ENCODE measurements at regions not wholly inside any gene's neighbourhood (a gene's known extent, or its start where the extent isn't known, plus 50 kb on each side); places are given as distances from the start of the nearest gene placed in this dataset.

DNA sequence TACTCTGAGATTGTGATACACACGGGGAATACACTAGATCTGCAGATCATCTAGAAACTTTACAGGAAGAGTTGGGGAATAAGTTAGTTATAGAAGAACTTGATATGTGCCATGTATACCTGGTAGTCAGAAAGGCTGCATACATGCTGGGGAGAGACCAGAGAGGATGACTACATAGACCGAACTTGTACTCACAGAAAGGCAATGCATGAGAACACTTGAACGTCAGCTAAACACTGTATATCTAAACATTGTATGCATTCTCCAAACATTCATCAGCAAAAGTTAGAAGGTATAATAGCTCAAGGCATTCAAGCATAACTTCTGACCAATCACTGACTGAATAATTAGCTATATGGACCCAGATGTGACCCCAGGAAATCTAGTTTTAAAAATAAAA lies 78.0 kb upstream of the PDHA2 start:
- no peak for TF ChIP-seq NR1H2 (CRISPR knock-in tag; IDR thresholded peaks at IDR 0.05)
- TF ChIP-seq GABPB1 (CRISPR knock-in tag; IDR thresholded peaks at IDR 0.05) = no peak
- no peak for TF ChIP-seq MXD4 (CRISPR knock-in tag; IDR thresholded peaks at IDR 0.05; ENCODE audit: borderline replicate concordance)
- TF ChIP-seq, protein P1, sequence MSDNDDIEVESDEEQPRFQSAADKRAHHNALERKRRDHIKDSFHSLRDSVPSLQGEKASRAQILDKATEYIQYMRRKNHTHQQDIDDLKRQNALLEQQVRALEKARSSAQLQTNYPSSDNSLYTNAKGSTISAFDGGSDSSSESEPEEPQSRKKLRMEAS (CRISPR knock-in tag; IDR thresholded peaks at IDR 0.05) = no peak
- TF ChIP-seq, protein P2, sequence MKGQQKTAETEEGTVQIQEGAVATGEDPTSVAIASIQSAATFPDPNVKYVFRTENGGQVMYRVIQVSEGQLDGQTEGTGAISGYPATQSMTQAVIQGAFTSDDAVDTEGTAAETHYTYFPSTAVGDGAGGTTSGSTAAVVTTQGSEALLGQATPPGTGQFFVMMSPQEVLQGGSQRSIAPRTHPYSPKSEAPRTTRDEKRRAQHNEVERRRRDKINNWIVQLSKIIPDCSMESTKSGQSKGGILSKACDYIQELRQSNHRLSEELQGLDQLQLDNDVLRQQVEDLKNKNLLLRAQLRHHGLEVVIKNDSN (CRISPR knock-in tag; IDR thresholded peaks at IDR 0.05) = no peak
- no peak for TF ChIP-seq ZBTB21 (CRISPR knock-in tag; IDR thresholded peaks at IDR 0.05; ENCODE audit: borderline replicate concordance)
- no peak for TF ChIP-seq MYBL2 (CRISPR knock-in tag; IDR thresholded peaks at IDR 0.05)
- TF ChIP-seq JUN (CRISPR knock-in tag; IDR thresholded peaks at IDR 0.05) = no peak
- TF ChIP-seq FOXK1 (CRISPR knock-in tag; IDR thresholded peaks at IDR 0.05) = no peak
- no peak for TF ChIP-seq NFYB (CRISPR knock-in tag; conservative IDR thresholded peaks at IDR 0.05; ENCODE audit: low read depth)
- TF ChIP-seq, protein P3, sequence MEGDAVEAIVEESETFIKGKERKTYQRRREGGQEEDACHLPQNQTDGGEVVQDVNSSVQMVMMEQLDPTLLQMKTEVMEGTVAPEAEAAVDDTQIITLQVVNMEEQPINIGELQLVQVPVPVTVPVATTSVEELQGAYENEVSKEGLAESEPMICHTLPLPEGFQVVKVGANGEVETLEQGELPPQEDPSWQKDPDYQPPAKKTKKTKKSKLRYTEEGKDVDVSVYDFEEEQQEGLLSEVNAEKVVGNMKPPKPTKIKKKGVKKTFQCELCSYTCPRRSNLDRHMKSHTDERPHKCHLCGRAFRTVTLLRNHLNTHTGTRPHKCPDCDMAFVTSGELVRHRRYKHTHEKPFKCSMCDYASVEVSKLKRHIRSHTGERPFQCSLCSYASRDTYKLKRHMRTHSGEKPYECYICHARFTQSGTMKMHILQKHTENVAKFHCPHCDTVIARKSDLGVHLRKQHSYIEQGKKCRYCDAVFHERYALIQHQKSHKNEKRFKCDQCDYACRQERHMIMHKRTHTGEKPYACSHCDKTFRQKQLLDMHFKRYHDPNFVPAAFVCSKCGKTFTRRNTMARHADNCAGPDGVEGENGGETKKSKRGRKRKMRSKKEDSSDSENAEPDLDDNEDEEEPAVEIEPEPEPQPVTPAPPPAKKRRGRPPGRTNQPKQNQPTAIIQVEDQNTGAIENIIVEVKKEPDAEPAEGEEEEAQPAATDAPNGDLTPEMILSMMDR (IDR thresholded peaks at IDR 0.05) = no peak
- TF ChIP-seq, protein P4, sequence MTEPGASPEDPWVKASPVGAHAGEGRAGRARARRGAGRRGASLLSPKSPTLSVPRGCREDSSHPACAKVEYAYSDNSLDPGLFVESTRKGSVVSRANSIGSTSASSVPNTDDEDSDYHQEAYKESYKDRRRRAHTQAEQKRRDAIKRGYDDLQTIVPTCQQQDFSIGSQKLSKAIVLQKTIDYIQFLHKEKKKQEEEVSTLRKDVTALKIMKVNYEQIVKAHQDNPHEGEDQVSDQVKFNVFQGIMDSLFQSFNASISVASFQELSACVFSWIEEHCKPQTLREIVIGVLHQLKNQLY (CRISPR knock-in tag; IDR thresholded peaks at IDR 0.05) = no peak
- TF ChIP-seq CREB1 (CRISPR knock-in tag; IDR thresholded peaks at IDR 0.05) = no peak
- TF ChIP-seq, protein P5, sequence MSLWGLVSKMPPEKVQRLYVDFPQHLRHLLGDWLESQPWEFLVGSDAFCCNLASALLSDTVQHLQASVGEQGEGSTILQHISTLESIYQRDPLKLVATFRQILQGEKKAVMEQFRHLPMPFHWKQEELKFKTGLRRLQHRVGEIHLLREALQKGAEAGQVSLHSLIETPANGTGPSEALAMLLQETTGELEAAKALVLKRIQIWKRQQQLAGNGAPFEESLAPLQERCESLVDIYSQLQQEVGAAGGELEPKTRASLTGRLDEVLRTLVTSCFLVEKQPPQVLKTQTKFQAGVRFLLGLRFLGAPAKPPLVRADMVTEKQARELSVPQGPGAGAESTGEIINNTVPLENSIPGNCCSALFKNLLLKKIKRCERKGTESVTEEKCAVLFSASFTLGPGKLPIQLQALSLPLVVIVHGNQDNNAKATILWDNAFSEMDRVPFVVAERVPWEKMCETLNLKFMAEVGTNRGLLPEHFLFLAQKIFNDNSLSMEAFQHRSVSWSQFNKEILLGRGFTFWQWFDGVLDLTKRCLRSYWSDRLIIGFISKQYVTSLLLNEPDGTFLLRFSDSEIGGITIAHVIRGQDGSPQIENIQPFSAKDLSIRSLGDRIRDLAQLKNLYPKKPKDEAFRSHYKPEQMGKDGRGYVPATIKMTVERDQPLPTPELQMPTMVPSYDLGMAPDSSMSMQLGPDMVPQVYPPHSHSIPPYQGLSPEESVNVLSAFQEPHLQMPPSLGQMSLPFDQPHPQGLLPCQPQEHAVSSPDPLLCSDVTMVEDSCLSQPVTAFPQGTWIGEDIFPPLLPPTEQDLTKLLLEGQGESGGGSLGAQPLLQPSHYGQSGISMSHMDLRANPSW (CRISPR knock-in tag; conservative IDR thresholded peaks at IDR 0.05; ENCODE audit: low read depth) = no peak

Measured in WTC11 (cell line).